ENCODE measurements at regions not wholly inside any gene's neighbourhood (a gene's known extent, or its start where the extent isn't known, plus 50 kb on each side); places are given as distances from the start of the nearest gene placed in this dataset.

- no peak for DNase-seq (ENCODE audit: low read depth, low spot score)
These were observed 72.2 kb upstream of the TEX51 start for GRCh38 chr2:126826491-126826890.

GRCh38 chr2:126827371-126827770 is 71.3 kb upstream of the TEX51 start:
- no peak for DNase-seq (ENCODE audit: low read depth, low spot score)

- DNase-seq (ENCODE audit: low read depth, low spot score), result no peak
These were observed 70.6 kb upstream of the TEX51 start for GRCh38 chr2:126828051-126828450.

- DNase-seq (ENCODE audit: low read depth, low spot score), result no peak
These were observed 70.2 kb upstream of the TEX51 start for GRCh38 chr2:126828491-126828890.

GRCh38 chr2:126831234-126832005 is 67.3 kb upstream of the TEX51 start:
- no peak for DNase-seq (ENCODE audit: low read depth, low spot score)

GRCh38 chr2:126832014-126832413 is 66.7 kb upstream of the TEX51 start:
- DNase-seq (ENCODE audit: low read depth, low spot score), result no peak

- DNase-seq (ENCODE audit: low read depth, low spot score), result no peak
These were observed 65.9 kb upstream of the TEX51 start for GRCh38 chr2:126832757-126833156.

GRCh38 chr2:126834006-126834659 is 64.6 kb upstream of the TEX51 start:
- DNase-seq (ENCODE audit: low read depth, low spot score), result no peak

GRCh38 chr2:126835261-126835660 is 63.4 kb upstream of the TEX51 start:
- DNase-seq (ENCODE audit: low read depth, low spot score), result no peak

GRCh38 chr2:126835831-126836230 is 62.9 kb upstream of the TEX51 start:
- no peak for DNase-seq (ENCODE audit: low read depth, low spot score)

- no peak for DNase-seq (ENCODE audit: low read depth, low spot score)
These were observed 61.7 kb upstream of the TEX51 start for GRCh38 chr2:126836761-126837679.

GRCh38 chr2:126837966-126838715 is 60.5 kb upstream of the TEX51 start:
- no peak for DNase-seq (ENCODE audit: low read depth, low spot score)

- DNase-seq (ENCODE audit: low read depth, low spot score), result no peak
These were observed 60.0 kb upstream of the TEX51 start for GRCh38 chr2:126838716-126838985.

- DNase-seq (ENCODE audit: low read depth, low spot score), result no peak
These were observed 58.9 kb upstream of the TEX51 start for GRCh38 chr2:126839796-126840195.

- no peak for DNase-seq (ENCODE audit: low read depth, low spot score)
These were observed 55.6 kb upstream of the TEX51 start for GRCh38 chr2:126843081-126843480.

- no peak for DNase-seq (ENCODE audit: low read depth, low spot score)
These were observed 52.4 kb upstream of the TEX51 start for GRCh38 chr2:126846241-126846640.

Measured in activated naive CD8-positive, alpha-beta T cell treated with anti-CD3 and anti-CD28 coated beads, Interleukin-2, amount 50 U/mL, for 16 hours (primary cell).